GM06990 (cell line): ENCODE measurements at regions not wholly inside any gene's neighbourhood (a gene's known extent, or its start where the extent isn't known, plus 50 kb on each side); places are given as distances from the start of the nearest gene placed in this dataset.

Experiments
- DNase-seq: peaks from one replicate; pipeline ENCODE4 v3.0.0-alpha.2; 2011; ENCODE audit not compliant: insufficient read length; ENCODE audit errors: extremely low read depth
- H3K27me3 ChIP-seq: replicated peaks from 2 replicates; pipeline ENCODE4 v1.6.0; 2011; ENCODE audit warnings: low read length; ENCODE audit not compliant: control insufficient read depth, insufficient read depth
- H3K36me3 ChIP-seq: 2 replicates; pipeline ENCODE4 v1.5.1; 2011; ENCODE audit warnings: low read length; ENCODE audit not compliant: control insufficient read depth, insufficient read depth
- H3K4me3 ChIP-seq: replicated peaks from 2 replicates; pipeline ENCODE4 v1.5.1; 2011; ENCODE audit warnings: low read depth, mild to moderate bottlenecking, control low read depth, low read length
- TF ChIP-seq, protein P1 (sequence below): IDR thresholded peaks from 2 replicates; pipeline ENCODE4 v1.5.1; 2011; ENCODE audit warnings: low read length, control low read depth, mild to moderate bottlenecking, inconsistent platforms; ENCODE audit not compliant: insufficient read depth, poor library complexity, severe bottlenecking

DNA sequence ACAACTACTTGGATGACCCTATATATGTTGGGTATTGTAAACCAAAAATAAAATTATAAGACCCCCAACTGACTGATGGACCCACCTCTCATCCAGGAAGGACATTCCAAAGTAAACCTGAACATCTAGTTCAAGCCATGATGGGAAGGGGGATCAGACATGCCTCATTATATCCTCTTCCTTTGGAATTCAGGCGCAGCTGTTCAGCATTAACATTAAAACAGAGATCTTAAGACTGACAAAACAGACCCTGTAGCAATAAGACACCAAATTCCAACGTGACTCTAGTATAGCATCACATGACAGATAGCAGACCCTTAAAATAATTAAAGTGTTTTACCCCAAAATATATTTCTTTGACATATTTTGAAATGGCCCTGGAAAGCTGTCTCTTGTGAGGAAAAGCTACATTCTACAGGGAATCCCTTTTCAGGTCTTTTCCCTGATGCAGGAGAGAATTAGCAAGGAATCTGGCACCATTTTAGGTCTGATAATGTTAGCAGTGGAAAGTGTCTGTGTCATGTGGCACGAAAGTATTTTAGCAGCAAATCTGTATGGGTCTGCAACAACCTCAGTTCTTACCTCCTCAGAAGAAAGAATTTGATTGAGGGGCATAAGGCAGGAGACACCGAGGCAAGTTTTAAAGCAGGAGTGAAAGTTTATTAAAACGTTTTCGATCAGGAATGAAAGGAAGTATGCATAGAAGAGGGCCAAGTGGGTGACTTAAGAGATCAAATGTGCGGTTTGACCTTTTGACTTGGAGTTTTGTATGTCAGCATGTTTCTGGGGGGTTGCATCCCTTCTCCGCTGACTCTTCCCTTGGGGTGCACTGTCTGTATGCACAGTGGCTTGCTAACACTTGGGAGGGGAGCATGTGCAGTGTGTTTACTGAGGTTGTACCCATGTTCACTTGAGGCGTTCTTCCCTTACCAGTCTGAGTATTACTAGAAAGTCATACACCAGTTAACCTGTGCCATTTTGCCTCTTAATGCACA lies 236.6 kb upstream of the PPP1R3A start:
- no peak for DNase-seq
- H3K36me3 ChIP-seq, result no peaks in the 10 kb centered on the region
- H3K27me3 ChIP-seq, result no peaks in the 10 kb centered on the region
- H3K4me3 ChIP-seq, result no peak overlapping the region
- TF ChIP-seq, protein P1, sequence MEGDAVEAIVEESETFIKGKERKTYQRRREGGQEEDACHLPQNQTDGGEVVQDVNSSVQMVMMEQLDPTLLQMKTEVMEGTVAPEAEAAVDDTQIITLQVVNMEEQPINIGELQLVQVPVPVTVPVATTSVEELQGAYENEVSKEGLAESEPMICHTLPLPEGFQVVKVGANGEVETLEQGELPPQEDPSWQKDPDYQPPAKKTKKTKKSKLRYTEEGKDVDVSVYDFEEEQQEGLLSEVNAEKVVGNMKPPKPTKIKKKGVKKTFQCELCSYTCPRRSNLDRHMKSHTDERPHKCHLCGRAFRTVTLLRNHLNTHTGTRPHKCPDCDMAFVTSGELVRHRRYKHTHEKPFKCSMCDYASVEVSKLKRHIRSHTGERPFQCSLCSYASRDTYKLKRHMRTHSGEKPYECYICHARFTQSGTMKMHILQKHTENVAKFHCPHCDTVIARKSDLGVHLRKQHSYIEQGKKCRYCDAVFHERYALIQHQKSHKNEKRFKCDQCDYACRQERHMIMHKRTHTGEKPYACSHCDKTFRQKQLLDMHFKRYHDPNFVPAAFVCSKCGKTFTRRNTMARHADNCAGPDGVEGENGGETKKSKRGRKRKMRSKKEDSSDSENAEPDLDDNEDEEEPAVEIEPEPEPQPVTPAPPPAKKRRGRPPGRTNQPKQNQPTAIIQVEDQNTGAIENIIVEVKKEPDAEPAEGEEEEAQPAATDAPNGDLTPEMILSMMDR, result no peak

DNA sequence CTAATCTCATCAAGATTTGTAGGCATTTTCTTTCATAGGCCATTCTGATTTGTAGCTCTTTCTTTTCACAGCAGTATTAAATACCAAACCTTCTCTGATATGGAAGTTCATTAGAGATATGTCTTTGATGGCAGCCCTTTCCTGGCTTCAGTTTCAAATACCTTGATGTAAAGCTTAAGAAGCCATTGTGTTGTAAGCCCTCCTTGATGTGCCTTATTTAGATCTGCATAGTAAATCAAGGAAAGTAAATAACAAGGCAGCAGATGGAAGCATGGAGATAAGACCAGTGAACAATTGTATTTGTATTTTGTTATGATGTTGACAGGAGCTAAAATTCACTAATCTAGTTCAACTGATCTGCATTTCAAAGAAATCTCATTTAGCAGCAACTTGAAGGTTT lies 234.9 kb upstream of the PPP1R3A start:
- Histone ChIP-seq H3K36me3 (no peaks in the 10 kb centered on the region), H3K27me3 (no peaks in the 10 kb centered on the region), H3K4me3 (no peak overlapping the region)
- TF ChIP-seq, protein P1, result no peak
- no peak for DNase-seq

DNA sequence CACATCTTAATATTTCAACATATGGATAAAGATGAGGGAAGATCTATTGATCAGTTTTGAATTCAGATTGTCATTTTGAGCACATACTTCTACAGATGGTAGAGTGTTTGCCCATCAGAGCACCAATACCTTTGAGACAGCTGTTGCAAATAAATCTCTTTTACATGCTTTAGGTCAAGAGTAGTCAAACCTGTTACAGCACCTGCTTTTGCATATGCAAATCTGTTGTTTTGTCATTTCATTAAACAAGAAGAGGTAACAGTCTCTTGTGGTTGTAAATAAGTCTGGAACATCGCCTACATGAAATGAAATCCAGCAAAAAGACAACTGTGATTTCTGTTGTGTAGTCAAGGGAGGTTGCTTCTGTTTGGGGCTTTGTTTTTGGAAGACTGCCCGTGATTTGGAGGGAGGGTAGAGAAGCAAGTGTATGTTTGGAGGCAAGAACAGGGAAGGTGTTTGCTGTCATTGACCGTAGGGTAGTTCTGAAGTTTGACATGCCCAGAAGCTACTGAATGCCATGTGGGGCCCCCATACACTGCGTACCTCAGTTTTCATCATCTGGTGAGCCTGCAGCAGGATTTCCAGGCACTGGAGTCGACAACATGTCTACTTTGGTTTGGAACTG lies 233.6 kb upstream of the PPP1R3A start:
- H3K36me3 ChIP-seq, result no peaks in the 10 kb centered on the region
- no peak overlapping the region for H3K4me3 ChIP-seq
- TF ChIP-seq, protein P1, result no peak
- H3K27me3 ChIP-seq, result no peaks in the 10 kb centered on the region
- no peak for DNase-seq

DNA sequence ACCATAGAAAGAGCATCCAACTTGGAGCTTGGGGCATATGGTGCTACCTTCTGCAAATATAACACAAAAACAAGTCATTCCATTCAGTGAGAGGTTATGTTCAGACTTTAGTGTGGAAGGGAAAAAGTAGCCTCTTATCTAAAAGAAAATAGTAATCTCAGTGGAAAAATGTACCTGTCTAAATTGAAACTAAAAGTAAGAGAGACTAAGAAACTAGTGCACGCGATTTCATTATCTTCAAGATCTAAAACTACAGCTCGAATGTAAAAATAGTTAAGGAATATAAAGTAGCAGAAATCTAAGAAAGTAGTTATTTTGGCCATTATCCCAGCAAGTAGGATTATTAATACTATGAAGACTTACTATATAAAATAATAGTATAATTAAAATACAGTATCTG lies 233.0 kb upstream of the PPP1R3A start:
- no peaks in the 10 kb centered on the region for H3K27me3 ChIP-seq
- TF ChIP-seq, protein P1, result no peak
- no peak overlapping the region for H3K4me3 ChIP-seq
- no peaks in the 10 kb centered on the region for H3K36me3 ChIP-seq
- no peak for DNase-seq

DNA sequence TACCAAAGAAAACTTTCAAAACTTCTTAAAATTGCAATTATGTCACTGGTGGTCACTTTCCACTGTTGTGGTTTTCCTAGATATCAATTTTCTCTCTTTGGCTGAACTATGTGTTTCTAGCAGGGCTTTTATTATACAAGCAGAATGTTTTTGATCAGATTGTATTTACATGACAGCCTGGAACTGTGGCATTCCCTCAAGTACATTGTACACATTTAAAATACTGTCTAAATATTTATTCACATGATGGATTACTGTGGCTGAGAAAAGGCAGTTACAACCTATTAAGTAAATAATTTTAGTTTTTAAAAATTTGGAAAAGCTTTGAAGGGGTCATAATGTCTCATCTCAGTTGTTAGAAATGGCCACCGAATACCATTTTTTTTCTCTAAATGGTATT lies 231.9 kb upstream of the PPP1R3A start:
- TF ChIP-seq, protein P1, result no peak
- no peaks in the 10 kb centered on the region for H3K36me3 ChIP-seq
- no peak for DNase-seq
- H3K27me3 ChIP-seq, result no peaks in the 10 kb centered on the region
- H3K4me3 ChIP-seq, result no peak overlapping the region
